HEK293 (cell line): ENCODE measurements at regions not wholly inside any gene's neighbourhood (a gene's known extent, or its start where the extent isn't known, plus 50 kb on each side); places are given as distances from the start of the nearest gene placed in this dataset.

ENCODE experiments used
- CTCF ChIP-seq: fragments of 450-650 bp; formaldehyde crosslinking; IDR thresholded peaks from 2 replicates; pipeline ENCODE4 v1.5.1; 2016; ENCODE audit warnings: missing biosample characterization, missing genetic modification characterization
- SCRT1 ChIP-seq: fragments of 450-650 bp; formaldehyde crosslinking; IDR thresholded peaks from 2 replicates; pipeline ENCODE4 v1.5.1; 2016; ENCODE audit warnings: missing biosample characterization, missing genetic modification characterization, borderline replicate concordance
- ZNF19 ChIP-seq: fragments of 450-650 bp; formaldehyde crosslinking; IDR thresholded peaks from 2 replicates; pipeline ENCODE4; 2016; ENCODE audit warnings: missing biosample characterization, missing genetic modification characterization, low read depth
- ZNF398 ChIP-seq: fragments of 450-650 bp; formaldehyde crosslinking; IDR thresholded peaks from 2 replicates; pipeline ENCODE4 v1.5.1; 2017; ENCODE audit warnings: missing biosample characterization, missing genetic modification characterization
- ZNF449 ChIP-seq: fragments of 450-650 bp; formaldehyde crosslinking; IDR thresholded peaks from 2 replicates; pipeline ENCODE4 v1.5.1; 2017; ENCODE audit warnings: missing biosample characterization, mild to moderate bottlenecking, missing genetic modification characterization, moderate library complexity

- TF ChIP-seq CTCF (tag by site-specific recombination) (no peak), ZNF449 (tag by site-specific recombination) (no peak), SCRT1 (tag by site-specific recombination) (no peak), ZNF398 (tag by site-specific recombination) (no peak), ZNF19 (tag by site-specific recombination) (no peak)
These were observed 98.0 kb downstream of the ZNF664 start for GRCh38 chr12:124071075-124071443.
